ENCODE measurements at regions not wholly inside any gene's neighbourhood (a gene's known extent, or its start where the extent isn't known, plus 50 kb on each side); places are given as distances from the start of the nearest gene placed in this dataset.

- TF ChIP-seq, protein P1, sequence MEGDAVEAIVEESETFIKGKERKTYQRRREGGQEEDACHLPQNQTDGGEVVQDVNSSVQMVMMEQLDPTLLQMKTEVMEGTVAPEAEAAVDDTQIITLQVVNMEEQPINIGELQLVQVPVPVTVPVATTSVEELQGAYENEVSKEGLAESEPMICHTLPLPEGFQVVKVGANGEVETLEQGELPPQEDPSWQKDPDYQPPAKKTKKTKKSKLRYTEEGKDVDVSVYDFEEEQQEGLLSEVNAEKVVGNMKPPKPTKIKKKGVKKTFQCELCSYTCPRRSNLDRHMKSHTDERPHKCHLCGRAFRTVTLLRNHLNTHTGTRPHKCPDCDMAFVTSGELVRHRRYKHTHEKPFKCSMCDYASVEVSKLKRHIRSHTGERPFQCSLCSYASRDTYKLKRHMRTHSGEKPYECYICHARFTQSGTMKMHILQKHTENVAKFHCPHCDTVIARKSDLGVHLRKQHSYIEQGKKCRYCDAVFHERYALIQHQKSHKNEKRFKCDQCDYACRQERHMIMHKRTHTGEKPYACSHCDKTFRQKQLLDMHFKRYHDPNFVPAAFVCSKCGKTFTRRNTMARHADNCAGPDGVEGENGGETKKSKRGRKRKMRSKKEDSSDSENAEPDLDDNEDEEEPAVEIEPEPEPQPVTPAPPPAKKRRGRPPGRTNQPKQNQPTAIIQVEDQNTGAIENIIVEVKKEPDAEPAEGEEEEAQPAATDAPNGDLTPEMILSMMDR (IDR thresholded peaks at IDR 0.05; ENCODE audit: extremely low read depth in 1 of 2, insufficient read depth in 1 of 2, low read depth in 1 of 2, low read length in 2 of 2) = no peak
- TF ChIP-seq POLR2A (IDR thresholded peaks at IDR 0.05; ENCODE audit: low read depth, low read length) (no peak), EZH2 (IDR thresholded peaks at IDR 0.05; ENCODE audit: borderline replicate concordance, low read depth, low read length, severe bottlenecking) (no peak), GATA2 (IDR thresholded peaks at IDR 0.05; ENCODE audit: insufficient read depth, insufficient read length, low read depth, low read length) (no peak), MAX (IDR thresholded peaks at IDR 0.05; ENCODE audit: insufficient read depth, insufficient read length) (no peak), POLR2AphosphoS5 (IDR thresholded peaks at IDR 0.05; ENCODE audit: insufficient read depth, low read depth, low read length) (no peak), FOS (IDR thresholded peaks at IDR 0.05; ENCODE audit: borderline replicate concordance, insufficient read depth, low read length) (no peak), MYC (IDR thresholded peaks at IDR 0.05; ENCODE audit: low read depth, low read length) (no peak)
These were observed 119.7 kb upstream of the VASH1 start for GRCh38 chr14:76641541-76641940.
